Aorta (tissue), 5 donors: ENCODE measurements at regions not wholly inside any gene's neighbourhood (a gene's known extent, or its start where the extent isn't known, plus 50 kb on each side); places are given as distances from the start of the nearest gene placed in this dataset.
A peak's percentile ranks its signal among the peaks of the same experiment; 100 is the strongest.

Experiments
- ATAC-seq: fragments of 200-7000 bp; cut with Tn5 transposase; one replicate; pipeline ENCODE4 v1.9.1; 2022; ENCODE audit warnings: moderate library complexity; ENCODE audit not compliant: low FRiP score
- DNase-seq, 2 donors: peaks; one replicate each; pipeline ENCODE4 v3.0.0-alpha.2; 2020
- H3K27ac ChIP-seq, 2 donors: one replicate each; pipeline ENCODE4 v1.5.1; 2013; ENCODE audit warnings: low read length in 2 of 2, mild to moderate bottlenecking in 2 of 2, moderate library complexity in 2 of 2, control low read depth in 1 of 2, inconsistent platforms in 1 of 2, low read depth in 1 of 2
- H3K27me3 ChIP-seq, 2 donors: one replicate each; pipeline ENCODE4 v1.6.1; 2013; ENCODE audit warnings: control low read depth in 1 of 2, low read length in 1 of 2, mild to moderate bottlenecking in 1 of 2, moderate library complexity in 1 of 2; ENCODE audit not compliant: insufficient read depth in 2 of 2, control insufficient read depth in 1 of 2
- H3K36me3 ChIP-seq, 2 donors: one replicate each; pipeline ENCODE4 v1.6.1; 2013; ENCODE audit warnings: control low read depth in 1 of 2, low read length in 1 of 2, mild to moderate bottlenecking in 1 of 2; ENCODE audit not compliant: insufficient read depth in 2 of 2, control insufficient read depth in 1 of 2
- H3K4me1 ChIP-seq, 2 donors: one replicate each; pipeline ENCODE4 v1.6.1; 2013; ENCODE audit warnings: low read length in 2 of 2, control low read depth in 1 of 2, mild to moderate bottlenecking in 1 of 2, moderate library complexity in 1 of 2; ENCODE audit not compliant: insufficient read depth in 2 of 2, control insufficient read depth in 1 of 2
- H3K4me3 ChIP-seq, 2 donors: one replicate each; pipeline ENCODE4 v1.5.1; 2013; ENCODE audit warnings: low read length in 2 of 2, control low read depth in 1 of 2, mild to moderate bottlenecking in 1 of 2
- H3K9me3 ChIP-seq: one replicate; pipeline ENCODE4 v1.6.1; 2013; ENCODE audit warnings: mild to moderate bottlenecking, low read length; ENCODE audit not compliant: control insufficient read depth
- WGBS, 2 donors: extraction: QIAGEN DNeasy Blood & Tissue Kit; methylation state at CpG; one replicate each; pipeline ENCODE4 v1.1.7; 2013; 5-methylcytosine and 5-hydroxymethylcytosine counted together
- intact Hi-C, 2 donors: fragments of 100-400 bp; cut with DNase I; formaldehyde crosslinking; loops; one replicate each; pipeline versions ENCODE4 v1.14.2 to v1.15.0; 2022
- donor health status: healthy with polysubstance abuse.
- donor health status: Bipolar disorder and iron deficiency.
- donor health status: DM: no; HTN: no; CAD: no.
- donor health status: DM: no; HTN: no; CAD: no.
- donor health status: DM: yes; HTN: yes; CAD: no.

DNA sequence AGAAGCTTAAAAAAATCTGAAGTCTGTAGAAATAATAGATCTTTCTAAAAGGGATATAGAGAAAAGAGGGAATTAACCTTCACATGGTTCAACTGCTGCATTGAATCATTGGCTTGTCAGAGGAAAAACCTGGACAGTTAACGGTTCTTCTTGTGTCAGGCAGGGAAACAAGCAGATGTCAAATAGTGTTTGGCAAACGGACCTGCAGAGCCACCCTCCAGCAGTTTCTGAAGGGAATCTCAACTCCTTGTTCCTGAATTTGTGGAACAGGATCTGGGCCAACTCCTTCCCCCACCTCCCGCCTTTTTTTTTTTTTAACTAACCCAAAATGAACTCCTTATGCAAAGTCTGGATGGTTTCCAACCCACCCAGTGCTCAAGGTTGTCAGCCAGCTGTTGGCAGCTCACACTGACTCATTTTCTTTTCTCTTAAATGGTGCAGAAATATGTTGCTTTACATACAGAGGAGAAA lies 187.3 kb downstream of the CAND1 start:
- intact Hi-C loops = no loop called here
- Histone ChIP-seq H3K27ac (no peak overlapping the region), H3K36me3 (no peaks in the 10 kb centered on the region), H3K27me3 (no peaks in the 10 kb centered on the region), H3K4me1 (no peaks in the 10 kb centered on the region), H3K9me3 (no peaks in the 10 kb centered on the region), H3K4me3 (no peak overlapping the region)
- 0 to 4% methylated on average over 3 of the region's 3 CpGs for WGBS, 2 donors
- DNase-seq (no peak), ATAC-seq (no peak)

DNA sequence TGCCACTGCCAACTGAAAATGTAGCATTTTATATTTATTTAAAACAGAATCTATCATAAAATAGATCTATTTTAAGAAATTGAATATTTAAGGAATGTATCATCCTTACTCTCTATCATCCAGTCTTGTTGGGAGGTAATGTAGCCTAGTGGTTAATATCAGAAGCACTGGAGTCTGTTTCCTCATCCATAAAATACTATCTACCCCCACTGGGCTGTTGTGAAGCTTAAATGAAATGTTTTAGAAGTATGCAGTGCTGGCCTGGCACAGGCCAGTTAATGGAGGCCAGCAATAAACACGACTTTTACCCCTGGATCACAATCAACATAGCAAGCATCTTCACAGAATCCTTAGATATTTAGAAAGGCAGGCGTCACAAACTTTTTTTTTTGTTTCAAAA lies 188.0 kb downstream of the CAND1 start:
- no peak for DNase-seq
- Histone ChIP-seq H3K36me3 (no peaks in the 10 kb centered on the region), H3K27ac (no peak overlapping the region), H3K4me3 (no peak overlapping the region), H3K9me3 (no peaks in the 10 kb centered on the region), H3K27me3 (no peaks in the 10 kb centered on the region), H3K4me1 (no peaks in the 10 kb centered on the region)
- WGBS, 2 donors = 25 to 52% methylated on average over 2 of the region's 2 CpGs
- ATAC-seq = no peak
- intact Hi-C loops = no loop called here

DNA sequence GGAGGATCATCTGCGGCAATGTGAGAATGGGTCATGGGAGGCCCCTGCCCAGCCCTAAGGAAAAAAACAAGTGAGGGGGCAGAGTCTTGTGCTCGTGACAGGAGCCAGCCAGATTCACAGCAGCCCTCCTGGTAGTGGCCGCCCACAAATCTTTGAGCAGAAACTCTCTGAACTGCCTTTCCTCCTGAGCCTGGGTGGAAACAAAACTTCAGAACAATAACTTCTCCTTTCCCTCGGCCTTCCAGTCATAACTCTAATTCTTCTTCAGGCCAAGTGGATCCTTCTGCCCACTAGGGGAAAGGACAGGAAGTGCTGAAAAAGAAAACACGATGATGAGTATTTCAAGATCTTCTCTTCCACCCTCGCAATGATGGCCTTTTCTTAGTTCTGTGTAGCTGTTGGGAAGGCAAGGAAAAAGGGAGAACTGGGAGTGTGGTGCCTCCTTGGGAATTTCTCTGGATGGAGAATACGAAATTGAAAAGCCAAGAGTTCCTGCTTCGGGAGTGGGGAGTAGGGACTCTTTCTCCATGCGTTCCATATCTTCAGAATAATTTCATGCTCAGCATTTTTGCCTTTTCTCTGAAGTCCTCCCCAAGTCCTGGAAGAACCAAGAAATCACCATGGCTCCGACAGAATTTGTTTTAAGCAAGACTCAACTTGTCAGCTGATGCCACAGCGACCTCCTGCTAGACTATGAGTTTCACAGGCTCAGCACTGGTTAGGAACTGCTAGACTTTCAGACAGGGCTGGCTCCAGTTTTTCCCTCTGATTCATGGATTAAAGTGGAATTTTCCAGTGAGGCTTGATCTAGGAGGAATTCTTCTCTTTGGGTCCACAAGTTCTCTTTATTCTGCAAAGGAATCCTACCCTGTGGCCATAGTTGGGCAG lies 188.9 kb downstream of the CAND1 start:
- H3K9me3 ChIP-seq = no peaks in the 10 kb centered on the region
- H3K4me3 ChIP-seq = no peak overlapping the region
- H3K36me3 ChIP-seq = no peaks in the 10 kb centered on the region
- ATAC-seq = peak; percentile 73
- no peaks in the 10 kb centered on the region for H3K4me1 ChIP-seq
- no peak overlapping the region for H3K27ac ChIP-seq
- H3K27me3 ChIP-seq = no peaks in the 10 kb centered on the region
- 60 to 68% methylated on average over 11 of the region's 11 CpGs for WGBS, 2 donors
- DNase-seq = peak in 1 of 2 donors; percentile 62
- intact Hi-C loops = no loop called here

DNA sequence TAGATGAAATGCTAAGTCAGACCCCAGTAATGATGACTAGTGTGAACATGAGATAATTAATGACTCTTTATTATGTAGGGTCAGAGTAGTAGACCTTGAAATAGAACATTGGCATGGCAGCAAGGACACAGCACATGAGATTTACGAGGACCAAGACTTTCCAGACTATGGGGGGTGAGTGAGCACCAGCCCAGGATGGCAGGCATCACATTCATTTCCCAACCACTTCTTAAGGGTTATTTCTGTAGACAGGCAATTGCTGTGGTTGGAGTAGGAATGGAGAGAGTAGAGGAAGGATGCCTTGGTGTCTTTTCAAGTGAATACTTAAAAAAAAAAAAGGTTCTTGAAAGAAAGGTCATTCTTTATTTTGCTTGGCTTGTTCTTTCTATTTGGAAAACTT lies 189.4 kb upstream of the DYRK2 start:
- H3K4me1 ChIP-seq = no peaks in the 10 kb centered on the region
- no peak overlapping the region for H3K4me3 ChIP-seq
- no peaks in the 10 kb centered on the region for H3K9me3 ChIP-seq
- H3K36me3 ChIP-seq = no peaks in the 10 kb centered on the region
- H3K27ac ChIP-seq = no peak overlapping the region
- 15 to 17% methylated on average over 1 of the region's 1 CpG for WGBS, 2 donors
- no peak for ATAC-seq
- intact Hi-C loops = no loop called here
- DNase-seq = no peak
- no peaks in the 10 kb centered on the region for H3K27me3 ChIP-seq

DNA sequence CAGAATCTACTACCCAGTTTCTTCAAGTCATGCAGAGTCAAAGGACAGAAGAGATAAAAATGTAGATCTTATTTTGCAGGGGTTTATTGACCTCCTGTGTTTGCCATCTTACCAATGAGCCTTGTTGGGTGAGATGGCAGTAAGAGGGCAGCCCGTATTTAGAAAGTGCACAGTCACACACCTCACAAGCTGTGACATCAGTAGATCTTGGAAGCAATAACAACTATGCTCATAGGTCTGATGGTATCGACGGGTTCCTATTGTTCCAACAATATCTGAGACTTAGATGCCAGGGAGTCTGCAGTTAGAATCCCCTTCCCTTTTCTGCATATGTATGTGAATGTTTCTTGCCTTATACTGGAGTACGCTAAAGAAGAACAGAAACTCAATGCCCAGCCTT lies 189.0 kb upstream of the DYRK2 start:
- H3K4me3 ChIP-seq = no peak overlapping the region
- no peaks in the 10 kb centered on the region for H3K36me3 ChIP-seq
- H3K27ac ChIP-seq = no peak overlapping the region
- H3K4me1 ChIP-seq = no peaks in the 10 kb centered on the region
- no peak for DNase-seq
- ATAC-seq = no peak
- H3K27me3 ChIP-seq = no peaks in the 10 kb centered on the region
- no peaks in the 10 kb centered on the region for H3K9me3 ChIP-seq
- WGBS, 2 donors = 94 to 95% methylated on average over 4 of the region's 4 CpGs
- intact Hi-C loops = no loop called here

DNA sequence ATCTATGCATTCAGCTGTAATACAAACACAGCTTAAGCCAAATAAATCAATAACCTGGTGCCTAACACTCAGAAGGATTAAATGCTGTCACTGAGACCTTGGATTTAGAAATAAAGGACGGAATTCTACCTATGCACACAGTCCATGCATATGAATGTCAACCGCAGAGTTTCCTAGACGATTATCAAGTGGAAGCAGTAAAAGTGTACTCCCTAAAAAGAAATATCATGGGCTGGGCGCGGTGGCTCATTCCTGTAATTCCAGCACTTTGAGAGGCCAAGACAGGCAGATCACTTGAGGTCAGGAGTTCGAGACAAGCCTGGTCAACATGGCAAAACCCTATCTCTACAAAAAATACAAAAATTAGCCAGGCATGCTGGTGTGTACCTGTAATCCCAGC lies 188.2 kb upstream of the DYRK2 start:
- DNase-seq (no peak), ATAC-seq (no peak)
- Histone ChIP-seq H3K27me3 (no peaks in the 10 kb centered on the region), H3K4me3 (no peak overlapping the region), H3K27ac (no peak overlapping the region), H3K9me3 (no peaks in the 10 kb centered on the region), H3K4me1 (no peaks in the 10 kb centered on the region), H3K36me3 (no peaks in the 10 kb centered on the region)
- intact Hi-C loops = no loop called here
- whole genome bisulfite sequencing, 2 donors = 74 to 86% methylated on average over 6 of the region's 6 CpGs

DNA sequence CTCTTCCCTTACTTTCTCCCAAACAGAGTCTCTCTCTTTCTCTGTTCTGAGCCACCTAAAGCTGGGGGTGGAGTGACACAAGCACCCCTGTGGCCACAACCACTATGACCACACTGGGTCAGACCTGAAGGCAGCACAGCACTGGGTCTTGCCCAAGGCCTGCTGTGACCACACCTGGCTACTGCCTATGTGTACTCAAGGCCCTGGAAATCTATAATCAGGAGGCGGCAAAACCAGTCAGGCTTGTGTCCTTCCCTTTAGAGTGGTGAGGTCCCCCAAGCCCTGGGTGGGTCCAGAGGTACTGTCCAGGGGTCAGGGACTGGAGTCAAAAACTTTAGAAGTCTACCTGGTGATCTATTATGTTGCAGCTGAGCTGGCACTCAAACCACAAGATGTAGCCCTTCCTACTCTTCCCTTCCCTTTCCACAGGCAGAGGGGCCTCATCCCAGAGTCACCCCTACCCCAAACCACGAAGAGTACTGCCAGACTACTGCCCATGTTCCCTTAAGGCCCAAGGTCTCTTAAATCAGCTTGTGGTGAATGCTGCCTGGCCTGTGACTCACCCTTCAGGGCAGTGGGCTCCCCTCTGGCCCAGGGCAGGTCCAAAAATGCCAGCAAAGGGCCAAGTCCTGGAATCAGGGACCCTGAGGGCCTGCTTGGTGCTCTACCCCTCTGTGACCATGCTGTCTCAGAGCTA lies 179.8 kb upstream of the DYRK2 start:
- no peak overlapping the region for H3K4me3 ChIP-seq
- no peak for ATAC-seq
- H3K27me3 ChIP-seq = no peaks in the 10 kb centered on the region
- no peak for DNase-seq
- H3K4me1 ChIP-seq = no peaks in the 10 kb centered on the region
- H3K9me3 ChIP-seq = no peaks in the 10 kb centered on the region
- intact Hi-C loops = no loop called here
- H3K36me3 ChIP-seq = no peaks in the 10 kb centered on the region
- WGBS, 2 donors = 81 to 92% methylated on average over 2 of the region's 2 CpGs
- no peak overlapping the region for H3K27ac ChIP-seq

DNA sequence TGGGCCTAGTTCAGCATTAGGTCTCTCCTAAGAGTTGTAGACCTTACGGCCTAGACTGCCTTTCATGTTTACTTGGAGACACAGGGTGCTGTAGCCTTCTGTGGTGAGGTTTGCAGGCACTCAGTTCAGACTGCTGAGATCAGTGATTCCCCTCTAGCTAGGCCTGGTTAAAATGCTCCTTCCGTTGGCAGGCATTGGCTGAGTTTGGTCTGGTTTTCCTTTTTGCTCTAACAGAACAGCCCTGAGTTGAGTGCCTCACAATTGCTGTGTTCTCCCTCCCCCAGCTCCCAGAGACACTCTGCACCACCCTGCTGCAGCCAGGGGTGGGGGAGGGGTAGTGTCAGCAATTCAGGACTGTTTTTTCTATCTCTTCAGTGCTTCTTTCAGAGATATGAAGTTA lies 178.9 kb upstream of the DYRK2 start:
- no peak for DNase-seq
- intact Hi-C loops = no loop called here
- no peak overlapping the region for H3K4me3 ChIP-seq
- no peak for ATAC-seq
- no peaks in the 10 kb centered on the region for H3K4me1 ChIP-seq
- no peaks in the 10 kb centered on the region for H3K36me3 ChIP-seq
- H3K27ac ChIP-seq = no peak overlapping the region
- H3K9me3 ChIP-seq = no peaks in the 10 kb centered on the region
- no peaks in the 10 kb centered on the region for H3K27me3 ChIP-seq
- 77 to 87% methylated on average over 2 of the region's 2 CpGs for WGBS, 2 donors

DNA sequence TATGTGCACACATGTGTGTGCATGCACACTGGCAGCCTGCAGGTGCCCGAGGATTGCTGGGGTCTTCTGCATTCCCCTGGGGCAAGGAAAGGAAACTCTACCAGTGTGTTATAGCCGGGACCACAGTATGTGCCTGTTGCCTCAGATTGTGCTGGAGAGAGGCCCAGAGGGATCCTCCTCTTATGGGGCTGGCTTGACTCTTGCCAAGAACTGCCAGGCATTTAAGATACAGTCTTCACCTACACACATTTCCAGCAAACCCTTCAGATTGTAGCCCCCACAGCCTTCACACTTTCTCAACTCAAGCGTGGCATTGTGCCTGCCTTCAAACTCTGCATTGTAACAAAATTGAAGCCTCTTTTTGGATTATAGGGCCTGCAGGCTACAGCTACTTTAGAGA lies 176.7 kb upstream of the DYRK2 start:
- ATAC-seq = no peak
- no peaks in the 10 kb centered on the region for H3K36me3 ChIP-seq
- intact Hi-C loops = no loop called here
- no peak overlapping the region for H3K27ac ChIP-seq
- H3K9me3 ChIP-seq = no peaks in the 10 kb centered on the region
- no peak overlapping the region for H3K4me3 ChIP-seq
- WGBS, 2 donors = 55 to 60% methylated on average over 3 of the region's 3 CpGs
- H3K27me3 ChIP-seq = no peaks in the 10 kb centered on the region
- DNase-seq = no peak
- H3K4me1 ChIP-seq = no peaks in the 10 kb centered on the region
